SK-N-SH treated with all-trans-retinoic acid at 6 μM for 48 hours (cell line): ENCODE measurements at regions not wholly inside any gene's neighbourhood (a gene's known extent, or its start where the extent isn't known, plus 50 kb on each side); places are given as distances from the start of the nearest gene placed in this dataset.

Experiments
- ATAC-seq: fragments of 200-7000 bp; cut with Tn5 transposase; 3 replicates; pipeline ENCODE4 v1.9.1; 2020; ENCODE audit warnings: mild to moderate bottlenecking, moderate library complexity
- ARNTL ChIP-seq: fragments of 450-650 bp; formaldehyde crosslinking; IDR thresholded peaks from 2 replicates; pipeline ENCODE4 v1.5.0; 2020; ENCODE audit warnings: low read depth, mild to moderate bottlenecking, moderate library complexity, borderline replicate concordance
- BACH2 ChIP-seq: fragments of 250-450 bp; sonication (Bioruptor Pico); IDR thresholded peaks from 2 replicates; pipeline ENCODE4 v1.9.0; 2021; ENCODE audit warnings: mild to moderate bottlenecking, borderline replicate concordance
- CSDC2 ChIP-seq: fragments of 250-450 bp; sonication (Bioruptor Pico); IDR thresholded peaks from 2 replicates; pipeline ENCODE4 v1.5.0; 2020; ENCODE audit warnings: mild to moderate bottlenecking, moderate library complexity
- ESRRG ChIP-seq: fragments of 250-450 bp; sonication (Bioruptor Pico); IDR thresholded peaks from 2 replicates; pipeline ENCODE4 v1.6.1; 2021; ENCODE audit warnings: mild to moderate bottlenecking
- GLIS3 ChIP-seq: fragments of 250-450 bp; sonication (Bioruptor Pico); IDR thresholded peaks from 2 replicates; pipeline ENCODE4 v1.5.0; 2020; ENCODE audit warnings: mild to moderate bottlenecking, moderate library complexity
- ISL1 ChIP-seq: fragments of 250-450 bp; sonication (Bioruptor Pico); IDR thresholded peaks from 2 replicates; pipeline ENCODE4 v2.1.2; 2022; ENCODE audit warnings: mild to moderate bottlenecking, moderate library complexity
- OSR1 ChIP-seq: fragments of 250-450 bp; sonication (Bioruptor Pico); IDR thresholded peaks from 2 replicates; pipeline ENCODE4 v1.8.0; 2022; ENCODE audit warnings: moderate library complexity, mild to moderate bottlenecking, inconsistent platforms
- PPARA ChIP-seq: fragments of 250-450 bp; sonication (Bioruptor Pico); IDR thresholded peaks from 2 replicates; pipeline ENCODE4 v1.5.0; 2020; ENCODE audit warnings: mild to moderate bottlenecking, borderline replicate concordance
- RARB ChIP-seq: fragments of 250-450 bp; sonication (Bioruptor Pico); IDR thresholded peaks from 2 replicates; pipeline ENCODE4 v1.8.0; 2021; ENCODE audit warnings: mild to moderate bottlenecking, moderate library complexity
- SNAI2 ChIP-seq: fragments of 250-450 bp; sonication (Bioruptor Pico); IDR thresholded peaks from 2 replicates; pipeline ENCODE4 v1.5.0; 2020; ENCODE audit warnings: mild to moderate bottlenecking, moderate library complexity
- TCF4 ChIP-seq: fragments of 250-450 bp; sonication (Bioruptor Pico); IDR thresholded peaks from 2 replicates; pipeline ENCODE4 v1.8.0; 2021; ENCODE audit warnings: mild to moderate bottlenecking, moderate library complexity, borderline replicate concordance
- TOX ChIP-seq: fragments of 250-450 bp; sonication (Bioruptor Pico); IDR thresholded peaks from 2 replicates; pipeline ENCODE4 v1.8.0; 2021; ENCODE audit warnings: mild to moderate bottlenecking, moderate library complexity, borderline replicate concordance
- ZC3H10 ChIP-seq: fragments of 250-450 bp; sonication (Bioruptor Pico); IDR thresholded peaks from 2 replicates; pipeline ENCODE4 v1.5.1; 2021; ENCODE audit warnings: mild to moderate bottlenecking, moderate library complexity
- ZFP30 ChIP-seq: fragments of 450-650 bp; formaldehyde crosslinking; IDR thresholded peaks from 2 replicates; pipeline ENCODE4 v1.5.0; 2022; ENCODE audit warnings: mild to moderate bottlenecking, moderate library complexity
- ZNF565 ChIP-seq: fragments of 450-650 bp; formaldehyde crosslinking; conservative IDR thresholded peaks from 2 replicates; pipeline ENCODE4 v1.5.0; 2020; ENCODE audit warnings: low read depth, mild to moderate bottlenecking, moderate library complexity
- ZNF70 ChIP-seq: fragments of 450-650 bp; formaldehyde crosslinking; IDR thresholded peaks from 2 replicates; pipeline ENCODE4 v1.5.0; 2020; ENCODE audit warnings: mild to moderate bottlenecking, moderate library complexity
- ZNF8 ChIP-seq: fragments of 450-650 bp; formaldehyde crosslinking; IDR thresholded peaks from 2 replicates; pipeline ENCODE4 v1.5.0; 2020; ENCODE audit warnings: mild to moderate bottlenecking, moderate library complexity
- TF ChIP-seq, protein P1 (sequence below): fragments of 250-450 bp; sonication (Bioruptor Pico); IDR thresholded peaks from 2 replicates; pipeline ENCODE4 v1.5.1; 2021; ENCODE audit warnings: mild to moderate bottlenecking, moderate library complexity
- TF ChIP-seq, protein P2 (sequence below): fragments of 250-450 bp; sonication (Bioruptor Pico); IDR thresholded peaks from 2 replicates; pipeline ENCODE4 v1.8.0; 2020; ENCODE audit warnings: mild to moderate bottlenecking, moderate library complexity, borderline replicate concordance
- TF ChIP-seq, protein P3 (sequence below): fragments of 250-450 bp; sonication (Bioruptor Pico); IDR thresholded peaks from 2 replicates; pipeline ENCODE4 v1.8.0; 2021; ENCODE audit warnings: low read depth, mild to moderate bottlenecking, moderate library complexity, borderline replicate concordance
- TF ChIP-seq, protein P4 (sequence below): fragments of 250-450 bp; sonication (Bioruptor Pico); IDR thresholded peaks from 2 replicates; pipeline ENCODE4 v1.5.0; 2020; ENCODE audit warnings: mild to moderate bottlenecking, moderate library complexity

DNA sequence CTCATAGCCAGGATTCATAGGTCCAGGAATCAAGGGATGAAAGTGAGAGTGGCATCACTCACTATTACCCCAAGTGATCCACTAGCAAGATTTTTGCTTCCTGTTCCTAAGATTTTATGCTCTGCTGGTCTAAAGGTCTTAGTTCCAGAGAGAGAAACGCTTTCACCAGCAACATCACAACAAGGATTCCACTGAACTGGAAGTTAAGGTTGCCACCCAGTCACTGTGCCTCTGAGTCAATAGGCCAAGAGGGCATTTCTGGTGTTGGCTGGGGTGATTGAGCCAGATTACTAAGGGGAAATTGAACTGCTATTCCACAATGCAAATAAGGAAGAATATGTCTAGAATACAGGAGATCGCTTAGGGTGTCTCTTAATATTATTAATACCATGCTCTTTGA lies 142.5 kb upstream of the ARID2 start:
- no peak for ATAC-seq
- TF ChIP-seq ESRRG (CRISPR knock-in tag) (no peak), SNAI2 (CRISPR knock-in tag) (no peak), GLIS3 (CRISPR knock-in tag) (no peak), ZNF565 (no peak), ISL1 (CRISPR knock-in tag) (no peak)

DNA sequence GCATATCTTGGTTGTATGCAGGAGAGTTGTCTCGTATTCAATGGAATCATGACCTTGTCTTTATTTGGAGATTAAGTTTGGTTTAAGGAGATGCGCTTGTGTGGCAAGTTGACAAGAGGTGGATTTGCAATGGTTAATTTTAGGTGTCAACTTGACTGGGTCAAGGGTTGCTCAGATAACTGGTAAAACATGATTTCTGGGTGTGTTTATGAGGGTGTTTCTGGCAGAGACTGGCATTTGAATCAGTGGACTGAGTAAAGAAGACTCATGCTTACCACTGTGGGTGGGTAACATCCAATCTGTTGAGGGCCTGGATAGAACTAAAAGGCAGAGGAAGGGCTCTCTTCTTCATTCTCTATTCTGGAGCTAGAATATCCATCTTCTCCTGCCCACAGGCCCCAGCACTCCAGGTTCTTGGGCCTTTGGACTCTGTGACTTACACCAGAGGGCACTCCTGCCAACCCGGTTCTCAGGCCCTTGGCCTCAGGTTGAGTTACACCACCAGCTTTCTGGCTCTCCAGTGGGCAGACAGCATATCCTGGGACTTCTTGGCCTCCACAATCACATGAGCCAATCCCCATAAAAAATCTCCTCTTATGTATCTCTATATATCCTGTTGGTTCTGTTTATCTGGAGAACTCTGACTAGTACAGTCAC lies 141.5 kb upstream of the ARID2 start:
- TF ChIP-seq ARNTL (CRISPR knock-in tag): no peak
- no peak for TF ChIP-seq ZNF70 (CRISPR knock-in tag)
- no peak for TF ChIP-seq ZNF8 (CRISPR knock-in tag)
- no peak for TF ChIP-seq PPARA (CRISPR knock-in tag)
- no peak for TF ChIP-seq ZNF565
- no peak for TF ChIP-seq BACH2 (CRISPR knock-in tag)
- no peak for TF ChIP-seq OSR1 (CRISPR knock-in tag)
- TF ChIP-seq, protein P1, sequence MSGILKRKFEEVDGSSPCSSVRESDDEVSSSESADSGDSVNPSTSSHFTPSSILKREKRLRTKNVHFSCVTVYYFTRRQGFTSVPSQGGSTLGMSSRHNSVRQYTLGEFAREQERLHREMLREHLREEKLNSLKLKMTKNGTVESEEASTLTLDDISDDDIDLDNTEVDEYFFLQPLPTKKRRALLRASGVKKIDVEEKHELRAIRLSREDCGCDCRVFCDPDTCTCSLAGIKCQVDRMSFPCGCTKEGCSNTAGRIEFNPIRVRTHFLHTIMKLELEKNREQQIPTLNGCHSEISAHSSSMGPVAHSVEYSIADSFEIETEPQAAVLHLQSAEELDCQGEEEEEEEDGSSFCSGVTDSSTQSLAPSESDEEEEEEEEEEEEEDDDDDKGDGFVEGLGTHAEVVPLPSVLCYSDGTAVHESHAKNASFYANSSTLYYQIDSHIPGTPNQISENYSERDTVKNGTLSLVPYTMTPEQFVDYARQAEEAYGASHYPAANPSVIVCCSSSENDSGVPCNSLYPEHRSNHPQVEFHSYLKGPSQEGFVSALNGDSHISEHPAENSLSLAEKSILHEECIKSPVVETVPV (CRISPR knock-in tag): no peak
- ATAC-seq: no peak

DNA sequence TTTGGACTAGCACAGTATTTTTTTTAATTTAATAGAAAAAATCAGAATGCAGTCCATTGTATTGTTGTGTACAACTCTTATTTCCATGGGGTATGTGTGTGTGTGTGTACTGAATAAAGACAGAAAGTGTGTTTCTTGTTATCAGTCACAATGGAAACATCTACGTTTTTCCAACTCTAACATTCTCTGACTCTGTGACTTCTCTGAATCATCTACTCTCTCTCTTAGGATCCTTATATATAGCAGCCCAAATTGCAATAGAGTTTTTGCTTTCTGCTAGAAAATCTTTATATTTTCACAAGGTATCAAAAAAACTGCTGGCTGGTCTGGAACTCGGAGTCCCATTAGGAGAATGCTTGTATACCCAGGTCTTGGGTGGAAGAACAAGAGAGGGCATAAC lies 138.9 kb upstream of the ARID2 start:
- no peak for ATAC-seq
- no peak for TF ChIP-seq TCF4 (CRISPR knock-in tag)
- no peak for TF ChIP-seq ARNTL (CRISPR knock-in tag)
- TF ChIP-seq, protein P1 (CRISPR knock-in tag): no peak
- TF ChIP-seq, all 23 proteins: peak for 0

DNA sequence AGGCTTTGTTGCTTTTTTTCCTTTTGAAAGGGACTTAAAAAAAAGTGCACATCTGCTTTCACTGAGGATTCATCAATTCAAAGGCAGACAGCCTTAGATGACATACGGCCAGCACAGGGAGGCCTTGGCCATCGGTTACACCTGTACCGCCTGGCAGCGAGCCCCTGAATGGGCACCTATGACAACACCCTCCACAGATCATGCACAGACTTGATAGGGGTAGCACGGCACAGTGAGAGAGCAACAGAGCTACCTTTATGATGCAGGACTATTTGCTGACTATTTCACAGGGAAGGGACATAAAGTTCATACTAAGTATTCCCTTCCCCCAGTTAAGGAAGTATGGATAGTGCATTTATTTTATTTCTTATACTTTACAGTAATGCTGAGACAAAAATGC lies 137.9 kb upstream of the ARID2 start:
- no peak for ATAC-seq
- TF ChIP-seq, protein P2, sequence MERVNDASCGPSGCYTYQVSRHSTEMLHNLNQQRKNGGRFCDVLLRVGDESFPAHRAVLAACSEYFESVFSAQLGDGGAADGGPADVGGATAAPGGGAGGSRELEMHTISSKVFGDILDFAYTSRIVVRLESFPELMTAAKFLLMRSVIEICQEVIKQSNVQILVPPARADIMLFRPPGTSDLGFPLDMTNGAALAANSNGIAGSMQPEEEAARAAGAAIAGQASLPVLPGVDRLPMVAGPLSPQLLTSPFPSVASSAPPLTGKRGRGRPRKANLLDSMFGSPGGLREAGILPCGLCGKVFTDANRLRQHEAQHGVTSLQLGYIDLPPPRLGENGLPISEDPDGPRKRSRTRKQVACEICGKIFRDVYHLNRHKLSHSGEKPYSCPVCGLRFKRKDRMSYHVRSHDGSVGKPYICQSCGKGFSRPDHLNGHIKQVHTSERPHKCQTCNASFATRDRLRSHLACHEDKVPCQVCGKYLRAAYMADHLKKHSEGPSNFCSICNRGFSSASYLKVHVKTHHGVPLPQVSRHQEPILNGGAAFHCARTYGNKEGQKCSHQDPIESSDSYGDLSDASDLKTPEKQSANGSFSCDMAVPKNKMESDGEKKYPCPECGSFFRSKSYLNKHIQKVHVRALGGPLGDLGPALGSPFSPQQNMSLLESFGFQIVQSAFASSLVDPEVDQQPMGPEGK (CRISPR knock-in tag): no peak
- TF ChIP-seq ZFP30 (CRISPR knock-in tag): no peak
- no peak for TF ChIP-seq ZNF565
- no peak for TF ChIP-seq TOX
- no peak for TF ChIP-seq BACH2 (CRISPR knock-in tag)
- no peak for TF ChIP-seq ARNTL (CRISPR knock-in tag)
- TF ChIP-seq GLIS3 (CRISPR knock-in tag): no peak
- TF ChIP-seq, protein P3, sequence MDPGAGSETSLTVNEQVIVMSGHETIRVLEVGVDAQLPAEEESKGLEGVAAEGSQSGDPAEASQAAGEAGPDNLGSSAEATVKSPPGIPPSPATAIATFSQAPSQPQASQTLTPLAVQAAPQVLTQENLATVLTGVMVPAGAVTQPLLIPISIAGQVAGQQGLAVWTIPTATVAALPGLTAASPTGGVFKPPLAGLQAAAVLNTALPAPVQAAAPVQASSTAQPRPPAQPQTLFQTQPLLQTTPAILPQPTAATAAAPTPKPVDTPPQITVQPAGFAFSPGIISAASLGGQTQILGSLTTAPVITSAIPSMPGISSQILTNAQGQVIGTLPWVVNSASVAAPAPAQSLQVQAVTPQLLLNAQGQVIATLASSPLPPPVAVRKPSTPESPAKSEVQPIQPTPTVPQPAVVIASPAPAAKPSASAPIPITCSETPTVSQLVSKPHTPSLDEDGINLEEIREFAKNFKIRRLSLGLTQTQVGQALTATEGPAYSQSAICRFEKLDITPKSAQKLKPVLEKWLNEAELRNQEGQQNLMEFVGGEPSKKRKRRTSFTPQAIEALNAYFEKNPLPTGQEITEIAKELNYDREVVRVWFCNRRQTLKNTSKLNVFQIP: no peak

DNA sequence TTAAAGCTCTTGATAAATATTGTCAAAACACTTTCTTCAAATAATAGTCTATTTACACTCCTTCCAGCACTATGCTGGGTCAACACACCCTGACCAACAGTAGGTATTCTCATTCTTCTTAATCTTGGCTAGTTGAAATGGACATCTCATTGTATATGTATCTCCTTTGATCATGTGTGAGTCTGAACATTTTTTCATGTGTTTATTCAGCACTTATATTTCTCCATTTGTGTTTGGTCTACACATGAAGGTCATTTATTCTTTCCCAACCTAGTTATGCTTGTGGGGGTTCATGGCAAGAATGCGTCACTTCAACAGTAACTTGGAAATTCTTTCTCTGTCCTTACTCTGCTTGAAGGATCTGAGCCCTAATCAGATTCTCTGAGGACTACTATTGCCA lies 133.1 kb upstream of the ARID2 start:
- ATAC-seq: no peak
- TF ChIP-seq GLIS3 (CRISPR knock-in tag) (no peak), TCF4 (CRISPR knock-in tag) (no peak), ZNF565 (no peak), ZC3H10 (CRISPR knock-in tag) (no peak), ZNF8 (CRISPR knock-in tag) (no peak), RARB (CRISPR knock-in tag) (no peak), ISL1 (CRISPR knock-in tag) (no peak), CSDC2 (no peak), ESRRG (CRISPR knock-in tag) (no peak), SNAI2 (CRISPR knock-in tag) (no peak), BACH2 (CRISPR knock-in tag) (no peak)
- TF ChIP-seq, protein P4, sequence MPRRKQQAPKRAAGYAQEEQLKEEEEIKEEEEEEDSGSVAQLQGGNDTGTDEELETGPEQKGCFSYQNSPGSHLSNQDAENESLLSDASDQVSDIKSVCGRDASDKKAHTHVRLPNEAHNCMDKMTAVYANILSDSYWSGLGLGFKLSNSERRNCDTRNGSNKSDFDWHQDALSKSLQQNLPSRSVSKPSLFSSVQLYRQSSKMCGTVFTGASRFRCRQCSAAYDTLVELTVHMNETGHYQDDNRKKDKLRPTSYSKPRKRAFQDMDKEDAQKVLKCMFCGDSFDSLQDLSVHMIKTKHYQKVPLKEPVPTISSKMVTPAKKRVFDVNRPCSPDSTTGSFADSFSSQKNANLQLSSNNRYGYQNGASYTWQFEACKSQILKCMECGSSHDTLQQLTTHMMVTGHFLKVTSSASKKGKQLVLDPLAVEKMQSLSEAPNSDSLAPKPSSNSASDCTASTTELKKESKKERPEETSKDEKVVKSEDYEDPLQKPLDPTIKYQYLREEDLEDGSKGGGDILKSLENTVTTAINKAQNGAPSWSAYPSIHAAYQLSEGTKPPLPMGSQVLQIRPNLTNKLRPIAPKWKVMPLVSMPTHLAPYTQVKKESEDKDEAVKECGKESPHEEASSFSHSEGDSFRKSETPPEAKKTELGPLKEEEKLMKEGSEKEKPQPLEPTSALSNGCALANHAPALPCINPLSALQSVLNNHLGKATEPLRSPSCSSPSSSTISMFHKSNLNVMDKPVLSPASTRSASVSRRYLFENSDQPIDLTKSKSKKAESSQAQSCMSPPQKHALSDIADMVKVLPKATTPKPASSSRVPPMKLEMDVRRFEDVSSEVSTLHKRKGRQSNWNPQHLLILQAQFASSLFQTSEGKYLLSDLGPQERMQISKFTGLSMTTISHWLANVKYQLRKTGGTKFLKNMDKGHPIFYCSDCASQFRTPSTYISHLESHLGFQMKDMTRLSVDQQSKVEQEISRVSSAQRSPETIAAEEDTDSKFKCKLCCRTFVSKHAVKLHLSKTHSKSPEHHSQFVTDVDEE (CRISPR knock-in tag): no peak
- TF ChIP-seq, protein P2 (CRISPR knock-in tag): no peak
